ENCODE measurements at regions not wholly inside any gene's neighbourhood (a gene's known extent, or its start where the extent isn't known, plus 50 kb on each side); places are given as distances from the start of the nearest gene placed in this dataset.

- TF ChIP-seq EP300 (IDR thresholded peaks at IDR 0.05; ENCODE audit: low read depth) (no peak), CTCF (IDR thresholded peaks at IDR 0.05) (no peak), POLR2A (IDR thresholded peaks at IDR 0.05) (no peak)
Observed at GRCh38 chr5:89067362-89067761, 184.4 kb upstream of the MEF2C start.
